Anterior cingulate cortex (tissue), 58 donors: ENCODE measurements at regions not wholly inside any gene's neighbourhood (a gene's known extent, or its start where the extent isn't known, plus 50 kb on each side); places are given as distances from the start of the nearest gene placed in this dataset.

Source experiments
- DNase-seq, 58 donors: peaks; one replicate each; lab custom pipeline; 2025; lab: John Stamatoyannopoulos, UW

DNA sequence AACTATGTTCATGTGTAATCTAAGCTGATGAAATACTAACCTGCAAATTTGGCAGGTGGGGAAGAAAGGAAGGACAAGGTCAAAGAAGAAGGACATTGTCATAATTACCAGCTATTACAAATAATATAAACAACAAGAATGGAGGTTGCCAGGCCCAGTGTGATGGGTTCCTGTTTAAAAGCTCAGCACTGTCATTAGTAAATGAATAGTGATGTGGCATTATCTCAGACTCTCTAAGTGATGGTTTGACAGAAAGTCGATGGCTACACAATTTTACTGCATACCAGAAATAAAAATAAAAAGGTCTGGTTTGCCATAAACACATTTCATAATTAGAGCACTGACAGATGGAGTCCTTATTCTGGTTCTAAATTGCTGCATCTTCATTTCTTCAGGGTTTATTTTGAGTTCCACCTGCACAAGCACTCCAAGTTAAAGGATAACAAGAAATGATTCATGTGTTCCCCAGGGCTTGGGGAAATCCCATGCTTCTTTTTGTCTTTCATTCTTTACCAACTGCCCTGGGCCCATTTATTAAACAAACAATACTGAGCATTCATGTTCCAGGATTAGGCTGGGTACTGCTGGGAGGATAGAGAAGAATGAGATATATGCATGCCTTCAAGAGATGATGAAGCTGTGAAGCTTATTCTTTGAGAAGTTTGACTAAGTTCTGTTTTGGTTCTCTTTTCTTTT, 367.8 kb upstream of the RASGEF1B start:
- no peak for DNase-seq

DNA sequence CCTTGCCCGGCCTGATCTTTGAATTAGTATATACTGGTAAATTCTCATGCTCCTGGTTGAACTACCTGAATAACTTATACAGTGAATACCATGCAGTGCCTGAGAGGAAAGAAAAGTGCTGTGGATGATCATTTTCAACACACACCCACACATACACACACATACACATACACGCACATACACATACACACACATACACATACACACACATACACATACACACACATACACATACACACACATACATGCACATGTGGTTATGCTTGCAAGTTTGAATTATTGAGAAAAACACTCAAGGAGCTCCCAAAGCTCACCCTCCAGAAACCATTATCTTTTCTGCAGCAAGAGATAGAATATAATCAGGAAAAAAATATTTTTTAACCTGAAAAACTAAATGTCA, 366.9 kb upstream of the RASGEF1B start:
- no peak for DNase-seq

DNA sequence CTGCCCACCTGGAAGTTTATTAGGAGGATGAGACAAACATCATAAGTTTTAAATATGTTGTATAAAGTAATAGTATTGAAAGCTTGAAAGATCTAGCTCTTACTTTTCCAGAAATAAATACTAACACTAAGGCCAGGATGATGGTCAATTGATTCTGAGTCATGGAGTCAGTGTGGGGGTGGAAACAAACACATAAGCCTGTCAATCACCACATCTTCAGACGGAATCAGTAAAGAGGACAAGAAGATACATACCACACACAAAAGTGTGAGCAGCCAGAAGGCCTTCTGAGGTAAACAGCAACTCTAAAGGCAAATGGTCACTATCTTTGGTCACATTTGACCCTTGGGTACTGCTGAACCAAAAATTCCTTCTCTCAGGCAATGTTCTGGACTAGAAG, 365.0 kb upstream of the RASGEF1B start:
- DNase-seq: no peak

- peak in 2 of 58 donors; percentile 18 to 57 for DNase-seq
These were observed 361.9 kb upstream of the RASGEF1B start for GRCh38 chr4:81833576-81833975.

DNA sequence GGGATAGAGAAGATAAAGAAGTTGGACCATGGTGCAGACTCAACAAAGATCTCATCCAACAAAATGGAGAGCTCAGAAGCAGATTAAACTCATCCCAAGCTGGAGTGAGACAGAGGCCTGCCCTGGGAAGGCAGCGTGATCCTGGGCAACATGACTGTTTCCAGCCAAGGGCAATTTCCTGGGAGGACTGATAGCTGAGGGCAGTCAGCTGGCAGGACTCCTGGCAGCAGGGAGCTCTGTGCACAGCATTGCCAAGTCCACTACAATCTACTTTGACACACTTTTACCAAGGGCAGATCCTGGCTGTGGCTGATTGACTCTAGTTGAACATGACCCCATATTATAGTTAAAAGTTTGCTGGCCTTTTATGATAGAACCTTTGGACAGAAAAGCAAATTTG, 357.3 kb upstream of the RASGEF1B start:
- no peak for DNase-seq

GRCh38 chr4:81827577-81828202, 356.0 kb upstream of the RASGEF1B start:
- no peak for DNase-seq

GRCh38 chr4:81826817-81827424, 355.2 kb upstream of the RASGEF1B start:
- no peak for DNase-seq

GRCh38 chr4:81826335-81826734, 354.6 kb upstream of the RASGEF1B start:
- no peak for DNase-seq

DNA sequence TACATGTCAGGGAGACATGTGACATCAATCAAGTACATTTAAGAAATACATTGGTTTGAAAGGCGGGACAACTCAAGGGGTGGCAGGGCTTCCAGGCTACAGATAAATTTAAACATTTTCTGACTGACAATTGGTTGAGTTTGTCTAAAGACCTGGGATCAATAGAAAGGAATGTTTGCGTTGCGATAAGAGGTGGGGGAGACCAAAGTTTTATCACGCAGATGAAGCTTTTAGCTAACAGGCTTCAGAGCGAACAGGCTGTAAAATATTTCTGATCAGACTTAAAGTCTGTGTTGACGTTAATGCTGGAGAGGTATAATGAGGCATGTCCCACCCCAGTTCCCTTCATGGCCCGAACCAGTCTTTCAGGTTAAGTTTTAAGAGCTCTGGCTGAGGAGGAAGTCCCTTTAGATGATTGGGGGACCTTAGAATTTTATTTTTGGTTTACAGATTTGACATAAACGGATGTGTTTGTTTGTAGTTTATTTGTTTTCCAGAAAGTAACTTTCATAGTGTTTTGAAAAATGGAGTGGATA, 346.7 kb upstream of the RASGEF1B start:
- DNase-seq: no peak

DNA sequence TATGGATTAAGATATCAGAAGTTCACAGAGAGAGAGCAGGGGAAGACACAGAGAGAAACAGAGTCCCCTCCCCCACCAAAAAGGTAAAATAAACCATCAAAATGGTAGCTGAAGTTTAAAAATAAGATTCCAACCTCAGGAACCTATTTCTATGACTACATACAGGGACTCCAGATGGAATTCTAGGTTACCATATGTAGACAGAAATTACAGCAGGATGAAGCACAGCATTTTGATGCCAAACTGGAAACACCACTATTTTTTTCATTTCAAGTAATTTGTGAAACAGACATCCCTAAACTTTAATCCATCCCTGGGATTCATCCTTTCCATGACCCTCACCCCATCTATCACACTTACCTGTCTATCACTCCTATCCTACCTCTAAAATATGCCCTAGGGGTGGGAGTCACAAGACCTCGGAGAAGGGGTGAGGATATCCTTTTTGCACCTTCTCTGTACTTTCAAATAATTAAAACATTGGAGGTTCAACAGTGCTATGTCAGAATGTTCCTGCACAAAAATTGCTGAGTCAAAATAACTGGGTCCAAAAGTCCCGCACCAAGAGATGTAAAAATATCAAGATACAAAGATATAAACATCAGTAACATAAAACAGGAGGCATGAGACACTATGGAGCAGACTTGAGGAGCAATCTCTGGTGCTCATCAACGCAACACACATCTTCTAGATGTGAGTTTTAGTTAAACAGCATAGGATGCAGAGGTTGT, 344.5 kb upstream of the RASGEF1B start:
- no peak for DNase-seq

- peak in 8 of 58 donors; percentile 3 to 56 (median 16) for DNase-seq
These were observed 343.4 kb upstream of the RASGEF1B start for GRCh38 chr4:81814987-81815541.

- DNase-seq: no peak
These were observed 340.0 kb upstream of the RASGEF1B start for GRCh38 chr4:81811562-81812293.

GRCh38 chr4:81808011-81808672, 336.4 kb upstream of the RASGEF1B start:
- no peak for DNase-seq

GRCh38 chr4:81807386-81807785, 335.7 kb upstream of the RASGEF1B start:
- no peak for DNase-seq

GRCh38 chr4:81806485-81806884, 334.8 kb upstream of the RASGEF1B start:
- no peak for DNase-seq

GRCh38 chr4:81804849-81805248, 333.1 kb upstream of the RASGEF1B start:
- no peak for DNase-seq

DNA sequence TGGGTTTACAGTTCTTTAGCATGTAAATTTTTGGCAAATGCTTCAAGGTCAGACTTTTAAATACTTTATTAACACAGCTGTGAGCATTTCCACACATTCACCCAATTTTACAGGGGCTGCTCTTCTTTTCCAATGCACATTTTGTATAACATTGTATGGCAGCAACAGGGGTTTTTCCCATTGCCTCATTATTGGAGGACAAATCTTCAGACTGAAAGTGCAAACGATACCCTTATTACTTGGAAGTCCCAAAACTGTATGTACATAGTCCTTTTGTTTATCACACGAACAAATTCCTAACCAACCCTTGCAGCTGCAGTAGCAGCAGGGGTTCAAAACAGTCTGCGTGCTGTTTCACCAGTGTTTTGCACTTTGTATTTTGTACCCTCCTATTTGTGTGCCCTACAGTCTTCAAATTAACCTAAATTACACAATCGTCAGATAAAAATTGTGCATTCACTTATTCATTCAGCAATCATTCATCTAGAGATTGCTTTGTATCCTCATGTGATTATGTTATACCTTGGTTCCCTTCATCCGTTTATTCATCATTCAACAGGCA, 330.7 kb upstream of the RASGEF1B start:
- no peak for DNase-seq

DNA sequence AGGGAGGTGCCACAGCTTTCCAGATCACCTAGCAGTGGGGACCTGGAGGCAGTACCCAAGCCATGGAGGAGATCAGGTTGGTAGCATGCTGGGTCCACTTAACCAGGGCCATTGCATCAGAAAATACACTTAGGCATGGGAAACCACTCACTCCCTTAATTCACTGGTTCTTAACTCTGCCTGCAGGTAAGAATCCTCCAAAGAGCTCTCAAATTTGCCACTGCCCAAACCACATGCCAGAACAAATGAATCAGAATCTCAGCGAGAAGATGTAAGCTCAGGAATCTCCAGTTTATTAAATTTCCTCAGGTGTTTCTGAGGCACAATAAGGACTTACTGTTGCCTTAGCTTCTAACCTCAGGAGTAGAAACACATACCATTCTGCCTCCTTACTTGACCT, 327.7 kb upstream of the RASGEF1B start:
- no peak for DNase-seq
